ENCODE measurements at regions not wholly inside any gene's neighbourhood (a gene's known extent, or its start where the extent isn't known, plus 50 kb on each side); places are given as distances from the start of the nearest gene placed in this dataset.

DNA sequence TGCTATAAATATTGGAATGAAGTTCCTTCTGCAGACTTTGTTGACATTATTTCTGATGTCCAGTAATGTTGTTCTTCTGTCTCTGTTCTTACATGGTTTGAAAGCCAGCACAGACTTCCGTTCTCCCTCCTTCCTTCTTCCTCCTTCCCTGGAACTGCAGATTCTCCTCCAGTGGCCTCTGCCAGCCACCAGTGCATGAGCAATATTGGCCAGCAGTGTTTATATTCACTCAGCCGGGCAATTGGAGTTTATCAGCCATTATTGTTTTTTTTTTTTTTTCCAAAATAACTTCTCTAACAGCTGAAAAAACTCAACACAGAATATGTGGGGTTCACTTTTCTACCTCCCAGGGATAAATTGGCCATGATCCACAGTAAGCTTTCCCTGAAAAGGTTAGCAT is 86.8 kb downstream of the ADCYAP1 start:
- Histone ChIP-seq H3K4me1 (ENCODE audit: control insufficient read depth in 4 of 4, insufficient read depth in 4 of 4, low read length in 3 of 4) (no peaks in the 10 kb centered on the region), H3K9ac (ENCODE audit: low read depth in 1 of 2, low read length in 2 of 2) (no peak overlapping the region), H3K27me3 (ENCODE audit: control insufficient read depth in 4 of 4, insufficient read depth in 4 of 4, low read length in 3 of 4) (peaks cover 0 to 2% (median 0%) of the 10 kb centered on the region in 4 donors), H3K9me3 (ENCODE audit: control insufficient read depth in 4 of 4, low read length in 3 of 4) (no peaks in the 10 kb centered on the region), H3K36me3 (ENCODE audit: control insufficient read depth in 4 of 4, insufficient read depth in 3 of 4, low read depth in 1 of 4, low read length in 3 of 4) (no peaks in the 10 kb centered on the region), H3K4me3 (ENCODE audit: low read depth in 1 of 3, low read length in 3 of 3) (no peak overlapping the region), H3K27ac (ENCODE audit: low read depth in 1 of 2, low read length in 2 of 2) (no peak overlapping the region)
- WGBS, result 73% methylated on average over 2 of the region's 2 CpGs
- DNase-seq (ENCODE audit: low spot score), result no peak
- TF ChIP-seq HNF4A (conservative IDR thresholded peaks at IDR 0.05), result no peak
- TF ChIP-seq, protein P1, sequence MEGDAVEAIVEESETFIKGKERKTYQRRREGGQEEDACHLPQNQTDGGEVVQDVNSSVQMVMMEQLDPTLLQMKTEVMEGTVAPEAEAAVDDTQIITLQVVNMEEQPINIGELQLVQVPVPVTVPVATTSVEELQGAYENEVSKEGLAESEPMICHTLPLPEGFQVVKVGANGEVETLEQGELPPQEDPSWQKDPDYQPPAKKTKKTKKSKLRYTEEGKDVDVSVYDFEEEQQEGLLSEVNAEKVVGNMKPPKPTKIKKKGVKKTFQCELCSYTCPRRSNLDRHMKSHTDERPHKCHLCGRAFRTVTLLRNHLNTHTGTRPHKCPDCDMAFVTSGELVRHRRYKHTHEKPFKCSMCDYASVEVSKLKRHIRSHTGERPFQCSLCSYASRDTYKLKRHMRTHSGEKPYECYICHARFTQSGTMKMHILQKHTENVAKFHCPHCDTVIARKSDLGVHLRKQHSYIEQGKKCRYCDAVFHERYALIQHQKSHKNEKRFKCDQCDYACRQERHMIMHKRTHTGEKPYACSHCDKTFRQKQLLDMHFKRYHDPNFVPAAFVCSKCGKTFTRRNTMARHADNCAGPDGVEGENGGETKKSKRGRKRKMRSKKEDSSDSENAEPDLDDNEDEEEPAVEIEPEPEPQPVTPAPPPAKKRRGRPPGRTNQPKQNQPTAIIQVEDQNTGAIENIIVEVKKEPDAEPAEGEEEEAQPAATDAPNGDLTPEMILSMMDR (IDR thresholded peaks at IDR 0.05; ENCODE audit: low read depth, low read length, missing input control), result no peak
- no peak for TF ChIP-seq YY1 (IDR thresholded peaks at IDR 0.05)
- no peak for TF ChIP-seq RXRA (IDR thresholded peaks at IDR 0.05)
- TF ChIP-seq, protein P2, sequence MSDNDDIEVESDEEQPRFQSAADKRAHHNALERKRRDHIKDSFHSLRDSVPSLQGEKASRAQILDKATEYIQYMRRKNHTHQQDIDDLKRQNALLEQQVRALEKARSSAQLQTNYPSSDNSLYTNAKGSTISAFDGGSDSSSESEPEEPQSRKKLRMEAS (IDR thresholded peaks at IDR 0.05), result no peak

- DNase-seq (ENCODE audit: low spot score), result no peak
- Histone ChIP-seq H3K4me3 (ENCODE audit: low read depth in 1 of 3, low read length in 3 of 3) (no peak overlapping the region), H3K27me3 (ENCODE audit: control insufficient read depth in 4 of 4, insufficient read depth in 4 of 4, low read length in 3 of 4) (peaks cover 0 to 2% (median 0%) of the 10 kb centered on the region in 4 donors), H3K9me3 (ENCODE audit: control insufficient read depth in 4 of 4, low read length in 3 of 4) (no peaks in the 10 kb centered on the region), H3K36me3 (ENCODE audit: control insufficient read depth in 4 of 4, insufficient read depth in 3 of 4, low read depth in 1 of 4, low read length in 3 of 4) (no peaks in the 10 kb centered on the region), H3K27ac (ENCODE audit: low read depth in 1 of 2, low read length in 2 of 2) (no peak overlapping the region), H3K4me1 (ENCODE audit: control insufficient read depth in 4 of 4, insufficient read depth in 4 of 4, low read length in 3 of 4) (no peaks in the 10 kb centered on the region), H3K9ac (ENCODE audit: low read depth in 1 of 2, low read length in 2 of 2) (no peak overlapping the region)
- WGBS, result 76% methylated on average over 3 of the region's 3 CpGs
- TF ChIP-seq ZBTB33 (IDR thresholded peaks at IDR 0.05) (no peak), JUND (IDR thresholded peaks at IDR 0.05) (no peak), EGR1 (IDR thresholded peaks at IDR 0.05; ENCODE audit: low read depth in 2 of 2) (no peak), REST (IDR thresholded peaks at IDR 0.05) (no peak), TAF1 (conservative IDR thresholded peaks at IDR 0.05) (no peak), YY1 (IDR thresholded peaks at IDR 0.05) (no peak), GABPA (IDR thresholded peaks at IDR 0.05 in 1 of 2, conservative IDR thresholded peaks at IDR 0.05 in 1 of 2) (no peak), RXRA (IDR thresholded peaks at IDR 0.05) (no peak), ATF3 (IDR thresholded peaks at IDR 0.05) (no peak), SP1 (IDR thresholded peaks at IDR 0.05) (no peak), HNF4G (IDR thresholded peaks at IDR 0.05) (no peak), RAD21 (IDR thresholded peaks at IDR 0.05) (no peak)
- TF ChIP-seq, protein P1 (IDR thresholded peaks at IDR 0.05; ENCODE audit: low read depth, low read length, missing input control), result no peak
These were observed 88.9 kb downstream of the ADCYAP1 start for GRCh38 chr18:993560-993959.
